OCI-LY7 (cell line): ENCODE measurements at regions not wholly inside any gene's neighbourhood (a gene's known extent, or its start where the extent isn't known, plus 50 kb on each side); places are given as distances from the start of the nearest gene placed in this dataset.

Experiments used
- EZH2phosphoT487 ChIP-seq: fragments of 200-600 bp; sonication (generic); IDR thresholded peaks from 2 replicates; pipeline ENCODE4 v1.6.1; 2018; ENCODE audit warnings: low read depth, borderline replicate concordance, mild to moderate bottlenecking, mixed run types, antibody characterized with exemption, low read length, moderate library complexity, mixed read lengths
- TF ChIP-seq, protein P1 (sequence below): fragments of 200-600 bp; sonication (generic); conservative IDR thresholded peaks from 2 replicates; pipeline ENCODE4 v1.5.1; 2014; ENCODE audit warnings: mild to moderate bottlenecking, antibody characterized with exemption, low read length, moderate library complexity, mixed read lengths

DNA sequence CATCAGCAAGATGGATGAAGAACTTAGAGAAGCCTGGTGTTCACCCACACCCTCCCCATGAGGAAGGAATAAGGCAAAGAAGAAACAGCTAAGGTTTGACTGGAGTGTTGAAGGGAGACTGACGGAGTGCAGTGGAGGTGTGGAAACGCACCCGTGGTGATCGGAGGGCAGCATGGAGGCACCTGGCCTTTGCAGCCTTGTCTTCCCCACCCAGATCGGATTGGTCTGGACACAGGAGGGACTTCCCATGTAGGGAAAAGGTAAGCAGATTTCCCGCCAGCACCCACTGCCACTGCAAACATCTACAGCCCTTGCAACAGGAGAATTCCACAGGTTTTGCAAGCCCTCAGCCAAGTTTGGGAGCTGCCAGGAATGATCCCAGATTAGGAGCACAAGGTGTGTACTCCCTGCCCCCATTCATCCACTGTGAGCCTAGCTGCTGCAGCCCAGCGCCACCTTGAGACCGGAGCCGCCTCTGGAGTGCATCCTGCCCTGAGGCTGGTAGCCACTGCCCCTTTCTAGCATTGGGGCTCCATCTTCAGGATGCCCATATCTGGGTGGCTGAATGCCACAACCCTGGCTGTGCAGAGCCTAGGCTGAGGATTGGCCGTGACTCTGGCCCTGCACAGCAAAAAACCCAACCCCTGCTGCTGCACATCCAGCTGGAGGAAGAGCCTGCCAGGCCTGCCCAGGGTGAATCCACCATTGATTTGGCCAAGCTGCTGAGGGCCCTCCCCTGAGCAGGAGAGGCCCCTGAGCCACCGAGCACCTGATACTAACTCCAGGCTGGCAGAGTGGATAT is 411.1 kb downstream of the TMEM121 start:
- TF ChIP-seq, protein P1, sequence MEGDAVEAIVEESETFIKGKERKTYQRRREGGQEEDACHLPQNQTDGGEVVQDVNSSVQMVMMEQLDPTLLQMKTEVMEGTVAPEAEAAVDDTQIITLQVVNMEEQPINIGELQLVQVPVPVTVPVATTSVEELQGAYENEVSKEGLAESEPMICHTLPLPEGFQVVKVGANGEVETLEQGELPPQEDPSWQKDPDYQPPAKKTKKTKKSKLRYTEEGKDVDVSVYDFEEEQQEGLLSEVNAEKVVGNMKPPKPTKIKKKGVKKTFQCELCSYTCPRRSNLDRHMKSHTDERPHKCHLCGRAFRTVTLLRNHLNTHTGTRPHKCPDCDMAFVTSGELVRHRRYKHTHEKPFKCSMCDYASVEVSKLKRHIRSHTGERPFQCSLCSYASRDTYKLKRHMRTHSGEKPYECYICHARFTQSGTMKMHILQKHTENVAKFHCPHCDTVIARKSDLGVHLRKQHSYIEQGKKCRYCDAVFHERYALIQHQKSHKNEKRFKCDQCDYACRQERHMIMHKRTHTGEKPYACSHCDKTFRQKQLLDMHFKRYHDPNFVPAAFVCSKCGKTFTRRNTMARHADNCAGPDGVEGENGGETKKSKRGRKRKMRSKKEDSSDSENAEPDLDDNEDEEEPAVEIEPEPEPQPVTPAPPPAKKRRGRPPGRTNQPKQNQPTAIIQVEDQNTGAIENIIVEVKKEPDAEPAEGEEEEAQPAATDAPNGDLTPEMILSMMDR, result no peak
- TF ChIP-seq EZH2phosphoT487, result no peak
